OCI-LY3 (cell line): ENCODE measurements at regions not wholly inside any gene's neighbourhood (a gene's known extent, or its start where the extent isn't known, plus 50 kb on each side); places are given as distances from the start of the nearest gene placed in this dataset.
A peak's percentile ranks its signal among the peaks of the same experiment; 100 is the strongest.

ENCODE experiments used
- EZH2phosphoT487 ChIP-seq: fragments of 200-600 bp; shearing (Covaris generic); IDR thresholded peaks from 2 replicates; pipeline ENCODE4 v1.6.1; 2018; ENCODE audit warnings: antibody characterized with exemption, mixed run types, low read depth
- TF ChIP-seq, protein P1 (sequence below): fragments of 200-600, 300-600 bp; sonication (generic); IDR thresholded peaks from 2 replicates; pipeline ENCODE4 v1.5.1; 2014; ENCODE audit warnings: antibody characterized with exemption, low read length, low read depth

DNA sequence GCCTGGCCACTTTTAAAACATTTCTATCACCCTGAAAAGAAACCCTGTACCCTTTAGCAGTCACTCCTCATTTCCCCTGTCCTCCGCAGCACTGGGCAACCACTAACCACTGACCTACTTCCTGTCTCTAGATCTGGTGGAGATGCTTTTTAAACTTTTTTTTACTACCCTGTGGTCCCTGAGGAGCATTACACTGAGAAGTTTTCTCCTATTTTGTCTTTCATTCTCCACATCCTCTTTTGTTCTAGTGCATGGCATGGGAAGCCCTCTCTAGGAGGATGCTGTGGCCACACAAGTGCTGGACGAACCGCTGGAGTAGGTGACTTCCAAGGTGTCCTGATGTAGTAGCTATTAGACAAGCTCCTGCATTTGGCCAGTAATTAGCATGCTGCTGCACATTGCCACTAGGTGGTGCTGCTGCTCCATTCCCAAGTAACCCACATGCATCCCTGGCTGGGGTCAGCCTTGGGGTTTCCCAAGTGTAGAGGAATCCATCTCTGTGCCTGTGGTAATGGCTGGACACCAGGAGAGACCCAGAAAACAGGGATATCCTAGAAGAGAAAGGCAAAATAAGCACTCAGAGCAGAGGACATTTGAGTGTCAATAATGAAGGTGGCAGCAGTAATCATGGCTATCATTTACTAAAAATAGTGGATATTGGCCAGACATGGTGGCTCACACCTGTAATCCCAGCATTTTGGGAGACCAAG, 143.8 kb upstream of the CRHR1 start:
- TF ChIP-seq, protein P1, sequence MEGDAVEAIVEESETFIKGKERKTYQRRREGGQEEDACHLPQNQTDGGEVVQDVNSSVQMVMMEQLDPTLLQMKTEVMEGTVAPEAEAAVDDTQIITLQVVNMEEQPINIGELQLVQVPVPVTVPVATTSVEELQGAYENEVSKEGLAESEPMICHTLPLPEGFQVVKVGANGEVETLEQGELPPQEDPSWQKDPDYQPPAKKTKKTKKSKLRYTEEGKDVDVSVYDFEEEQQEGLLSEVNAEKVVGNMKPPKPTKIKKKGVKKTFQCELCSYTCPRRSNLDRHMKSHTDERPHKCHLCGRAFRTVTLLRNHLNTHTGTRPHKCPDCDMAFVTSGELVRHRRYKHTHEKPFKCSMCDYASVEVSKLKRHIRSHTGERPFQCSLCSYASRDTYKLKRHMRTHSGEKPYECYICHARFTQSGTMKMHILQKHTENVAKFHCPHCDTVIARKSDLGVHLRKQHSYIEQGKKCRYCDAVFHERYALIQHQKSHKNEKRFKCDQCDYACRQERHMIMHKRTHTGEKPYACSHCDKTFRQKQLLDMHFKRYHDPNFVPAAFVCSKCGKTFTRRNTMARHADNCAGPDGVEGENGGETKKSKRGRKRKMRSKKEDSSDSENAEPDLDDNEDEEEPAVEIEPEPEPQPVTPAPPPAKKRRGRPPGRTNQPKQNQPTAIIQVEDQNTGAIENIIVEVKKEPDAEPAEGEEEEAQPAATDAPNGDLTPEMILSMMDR = peak; percentile 94
- no peak for TF ChIP-seq EZH2phosphoT487
